ENCODE measurements at regions not wholly inside any gene's neighbourhood (a gene's known extent, or its start where the extent isn't known, plus 50 kb on each side); places are given as distances from the start of the nearest gene placed in this dataset.

- no peak for TF ChIP-seq CTCF (IDR thresholded peaks at IDR 0.05)
- no peak for TF ChIP-seq POLR2A (IDR thresholded peaks at IDR 0.05)
- Histone ChIP-seq H3K36me3 (no peaks in the 10 kb centered on the region), H3K4me1 (no peaks in the 10 kb centered on the region), H3K9me3 (no peaks in the 10 kb centered on the region), H3K27me3 (no peaks in the 10 kb centered on the region), H3K27ac (no peak overlapping the region), H3K4me3 (replicated peaks in 1 of 3) (no peak overlapping the region)
- 78 to 81% methylated on average over 1 of the region's 1 CpG for WGBS, 2 donors
- no peak for DNase-seq
- intact Hi-C loops (cut with DNase I): no loop called here
Measured at GRCh38 chr18:54720620-54721019, 107.7 kb upstream of the RAB27B start.

DNA sequence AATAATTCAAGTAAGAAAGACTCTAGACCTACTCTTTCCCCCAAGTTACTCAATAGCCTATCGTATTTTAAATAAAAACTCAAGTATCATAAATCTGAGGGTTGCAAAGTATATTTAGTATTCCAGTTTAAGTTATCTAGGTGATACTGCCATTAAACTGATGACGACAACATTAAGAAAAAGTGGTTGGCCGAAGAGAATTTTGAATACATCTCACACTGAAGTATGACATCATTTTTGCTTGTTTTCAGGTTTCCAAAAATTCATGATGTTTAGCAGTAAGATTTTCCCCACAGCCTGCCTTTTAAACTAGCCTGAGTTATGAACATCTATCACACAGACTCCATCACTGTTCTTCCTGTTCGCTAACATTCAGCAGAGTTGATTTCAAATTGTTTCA is 102.1 kb upstream of the RAB27B start:
- no peak for DNase-seq

DNA sequence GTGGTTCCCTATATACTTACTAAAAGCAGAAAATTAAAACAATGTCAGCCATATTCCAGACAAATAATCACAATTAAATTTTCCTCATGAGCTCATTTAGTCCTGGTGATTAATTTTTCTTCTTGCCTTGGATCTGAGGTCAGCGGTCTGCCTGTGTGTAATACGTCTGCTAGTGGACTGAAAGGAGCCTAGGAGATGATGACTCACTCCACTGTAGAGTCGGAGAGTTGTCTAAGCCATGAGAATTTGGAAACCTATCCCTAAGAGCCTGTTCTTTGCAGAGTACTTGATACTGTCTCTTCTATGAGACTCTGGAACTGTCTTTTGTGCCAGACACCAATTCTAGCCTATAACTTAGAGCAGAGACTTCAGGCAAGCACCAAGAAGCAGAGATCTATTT is 94.2 kb upstream of the RAB27B start:
- no peak for DNase-seq
- H3K27ac ChIP-seq: no peak overlapping the region
- no peaks in the 10 kb centered on the region for H3K4me1 ChIP-seq
- WGBS, 2 donors: 66 to 70% methylated on average over 3 of the region's 3 CpGs
- no peak for TF ChIP-seq POLR2A (IDR thresholded peaks at IDR 0.05)
- TF ChIP-seq CTCF (IDR thresholded peaks at IDR 0.05): no peak
- no peaks in the 10 kb centered on the region for H3K9me3 ChIP-seq
- intact Hi-C loops (cut with DNase I): no loop called here
- H3K27me3 ChIP-seq: no peaks in the 10 kb centered on the region
- H3K4me3 ChIP-seq (replicated peaks in 1 of 3): no peak overlapping the region
- no peaks in the 10 kb centered on the region for H3K36me3 ChIP-seq

More for the DNA sequence above, 102.1 kb upstream of the RAB27B start:
- Histone ChIP-seq H3K27me3 (no peaks in the 10 kb centered on the region), H3K9me3 (no peaks in the 10 kb centered on the region), H3K36me3 (no peaks in the 10 kb centered on the region), H3K27ac (no peak overlapping the region), H3K4me1 (no peaks in the 10 kb centered on the region), H3K4me3 (replicated peaks in 1 of 3) (no peak overlapping the region)
- TF ChIP-seq POLR2A (IDR thresholded peaks at IDR 0.05): no peak
- TF ChIP-seq CTCF (IDR thresholded peaks at IDR 0.05): no peak
- 95 to 96% methylated on average over 4 of the region's 4 CpGs for WGBS, 2 donors
- intact Hi-C loops (cut with DNase I): no loop called here

- H3K4me3 ChIP-seq (replicated peaks in 1 of 3): no peak overlapping the region
- H3K27ac ChIP-seq: no peak overlapping the region
- no peaks in the 10 kb centered on the region for H3K36me3 ChIP-seq
- intact Hi-C loops (cut with DNase I): no loop called here
- no peak for DNase-seq
- WGBS, 2 donors: 56 to 63% methylated on average over 1 of the region's 1 CpG
- no peaks in the 10 kb centered on the region for H3K27me3 ChIP-seq
- no peaks in the 10 kb centered on the region for H3K4me1 ChIP-seq
- no peaks in the 10 kb centered on the region for H3K9me3 ChIP-seq
- TF ChIP-seq POLR2A (IDR thresholded peaks at IDR 0.05) (no peak), CTCF (IDR thresholded peaks at IDR 0.05) (no peak)
Measured at GRCh38 chr18:54736981-54737380, 91.3 kb upstream of the RAB27B start.

GRCh38 chr18:54737986-54738385 is 90.3 kb upstream of the RAB27B start:
- H3K9me3 ChIP-seq: no peaks in the 10 kb centered on the region
- 91 to 92% methylated on average over 3 of the region's 3 CpGs for WGBS, 2 donors
- no peak for DNase-seq
- H3K4me1 ChIP-seq: no peaks in the 10 kb centered on the region
- intact Hi-C loops (cut with DNase I): no loop called here
- H3K36me3 ChIP-seq: no peaks in the 10 kb centered on the region
- H3K27ac ChIP-seq: no peak overlapping the region
- TF ChIP-seq CTCF (IDR thresholded peaks at IDR 0.05): no peak
- no peak for TF ChIP-seq POLR2A (IDR thresholded peaks at IDR 0.05)
- no peak overlapping the region for H3K4me3 ChIP-seq (replicated peaks in 1 of 3)
- H3K27me3 ChIP-seq: no peaks in the 10 kb centered on the region
